ENCODE measurements at regions not wholly inside any gene's neighbourhood (a gene's known extent, or its start where the extent isn't known, plus 50 kb on each side); places are given as distances from the start of the nearest gene placed in this dataset.

- Mint-ChIP-seq H3K4me1 (ENCODE audit: unreplicated experiment) (peaks cover 27% of the 10 kb centered on the region), H3K36me3 (no peaks in the 10 kb centered on the region), H3K27ac (no peak overlapping the region), H3K27me3 (no peaks in the 10 kb centered on the region), H3K4me3 (no peak overlapping the region), H3K9me3 (peaks cover 8% of the 10 kb centered on the region)
- no peak for DNase-seq (ENCODE audit: extremely low spot score, unreplicated experiment)
- TF ChIP-seq CTCF (conservative IDR thresholded peaks at IDR 0.05): no peak
These were observed 102.0 kb upstream of the TBX20 start for GRCh38 chr7:35355911-35356310.

- no peak for DNase-seq (ENCODE audit: extremely low spot score, unreplicated experiment)
- H3K4me3 Mint-ChIP-seq: no peak overlapping the region
- no peaks in the 10 kb centered on the region for H3K36me3 Mint-ChIP-seq
- no peak overlapping the region for H3K27ac Mint-ChIP-seq
- no peaks in the 10 kb centered on the region for H3K27me3 Mint-ChIP-seq
- peaks cover 27% of the 10 kb centered on the region for H3K4me1 Mint-ChIP-seq (ENCODE audit: unreplicated experiment)
- H3K9me3 Mint-ChIP-seq: peaks cover 8% of the 10 kb centered on the region
- TF ChIP-seq CTCF (conservative IDR thresholded peaks at IDR 0.05): no peak
These were observed 101.3 kb upstream of the TBX20 start for GRCh38 chr7:35355199-35355598.

- H3K4me1 Mint-ChIP-seq (ENCODE audit: unreplicated experiment): peaks cover 27% of the 10 kb centered on the region
- TF ChIP-seq CTCF (conservative IDR thresholded peaks at IDR 0.05): no peak
- DNase-seq (ENCODE audit: extremely low spot score, unreplicated experiment): no peak
- no peak overlapping the region for H3K27ac Mint-ChIP-seq
- H3K36me3 Mint-ChIP-seq: no peaks in the 10 kb centered on the region
- no peaks in the 10 kb centered on the region for H3K27me3 Mint-ChIP-seq
- peaks cover 8% of the 10 kb centered on the region for H3K9me3 Mint-ChIP-seq
- no peak overlapping the region for H3K4me3 Mint-ChIP-seq
These were observed 99.6 kb upstream of the TBX20 start for GRCh38 chr7:35353481-35353880.

- TF ChIP-seq CTCF (conservative IDR thresholded peaks at IDR 0.05): no peak
- Mint-ChIP-seq H3K36me3 (no peaks in the 10 kb centered on the region), H3K4me3 (no peak overlapping the region), H3K9me3 (no peaks in the 10 kb centered on the region), H3K27ac (no peak overlapping the region), H3K27me3 (no peaks in the 10 kb centered on the region), H3K4me1 (ENCODE audit: unreplicated experiment) (peaks cover 27% of the 10 kb centered on the region)
- no peak for DNase-seq (ENCODE audit: extremely low spot score, unreplicated experiment)
These were observed 97.6 kb upstream of the TBX20 start for GRCh38 chr7:35351466-35351865.

GRCh38 chr7:35348611-35349400, 94.9 kb upstream of the TBX20 start:
- Mint-ChIP-seq H3K4me1 (ENCODE audit: unreplicated experiment) (peaks cover 4% of the 10 kb centered on the region), H3K27ac (no peak overlapping the region), H3K4me3 (no peak overlapping the region), H3K36me3 (no peaks in the 10 kb centered on the region), H3K27me3 (no peaks in the 10 kb centered on the region), H3K9me3 (no peaks in the 10 kb centered on the region)
- no peak for TF ChIP-seq CTCF (conservative IDR thresholded peaks at IDR 0.05)
- DNase-seq (ENCODE audit: extremely low spot score, unreplicated experiment): no peak

Data from type B pancreatic cell (in vitro differentiated cells).